ENCODE measurements at regions not wholly inside any gene's neighbourhood (a gene's known extent, or its start where the extent isn't known, plus 50 kb on each side); places are given as distances from the start of the nearest gene placed in this dataset.

DNA sequence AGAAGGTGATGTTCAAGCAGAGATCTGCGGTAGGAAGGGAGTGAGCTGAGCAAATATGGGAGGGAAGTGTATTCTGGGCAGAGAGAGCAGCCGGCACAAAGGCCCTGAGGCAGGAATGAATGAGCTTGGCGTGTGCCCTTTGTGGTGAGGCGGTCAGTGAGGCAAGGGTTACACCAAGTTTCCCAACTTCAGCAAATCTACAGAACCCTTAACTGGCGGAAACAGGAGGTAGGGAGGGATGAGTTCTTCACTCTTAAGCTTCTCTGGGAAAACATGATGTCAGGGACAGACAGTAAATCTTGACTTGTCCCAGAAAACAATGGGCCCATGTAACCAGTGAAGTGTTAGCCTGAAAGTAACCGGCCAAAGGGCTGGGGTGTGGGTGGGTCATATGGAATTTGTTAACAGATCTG is 97.1 kb upstream of the PTPN1 start:
- DNase-seq: no peak

DNA sequence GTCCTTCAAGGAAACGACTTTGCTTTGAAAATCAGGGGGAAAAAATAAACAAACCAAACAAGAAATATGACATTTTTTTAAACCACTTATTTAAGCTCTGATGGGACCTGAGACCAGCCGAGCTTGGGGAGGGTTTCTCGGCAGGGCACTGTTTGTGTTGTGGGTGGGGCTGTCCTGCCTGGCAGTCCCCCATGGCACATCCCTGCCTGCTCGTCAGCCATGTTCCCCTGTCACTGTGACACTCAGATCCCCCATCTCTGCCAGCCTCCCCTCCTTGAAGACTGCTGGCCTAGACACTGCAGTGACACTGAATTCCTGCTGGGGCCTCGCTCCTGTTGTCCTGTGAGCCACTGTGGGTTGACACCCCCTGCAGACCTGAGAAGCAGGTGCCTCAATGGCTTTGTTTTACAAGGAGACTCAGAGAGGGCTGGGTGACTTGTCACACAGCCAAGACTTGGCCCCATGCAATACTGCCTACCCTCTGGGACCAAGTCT is 95.1 kb upstream of the PTPN1 start:
- DNase-seq: no peak

DNA sequence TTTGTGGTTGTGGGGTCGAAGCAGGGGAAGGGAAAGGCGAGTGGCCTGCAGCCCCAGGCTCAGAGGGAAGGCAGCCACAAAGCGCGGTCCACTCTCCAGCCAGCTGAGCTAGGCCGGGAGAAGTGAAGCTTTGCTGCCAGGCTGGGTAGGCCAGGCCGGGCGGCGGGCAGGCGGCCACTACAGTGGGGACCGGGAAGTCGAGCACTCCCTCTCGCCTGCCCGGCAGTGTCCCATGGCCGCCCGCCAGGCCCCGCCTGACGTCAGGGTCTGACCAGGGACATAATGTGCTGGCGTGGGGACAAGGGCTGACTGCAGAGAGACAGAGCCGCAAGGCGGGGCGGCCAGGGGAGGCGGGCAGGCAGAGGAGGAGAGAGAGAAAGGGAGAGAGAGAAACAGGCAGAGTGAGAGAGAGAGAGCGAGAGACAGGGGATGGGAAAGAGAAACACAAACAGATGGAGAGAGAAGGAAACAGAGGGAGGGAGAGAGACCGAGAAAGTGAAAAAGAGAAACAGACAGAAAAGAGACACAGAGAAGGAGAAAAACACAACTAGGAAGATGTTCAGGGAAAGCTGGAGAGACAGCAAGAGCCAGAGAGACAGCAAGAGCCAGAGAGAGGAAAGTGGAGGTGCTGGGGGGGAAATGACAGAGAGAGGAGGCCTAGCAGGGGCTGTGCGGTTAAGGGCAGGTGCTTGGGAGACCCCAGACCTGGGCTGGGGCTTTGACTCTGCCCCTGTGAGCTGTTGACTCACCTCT is 94.5 kb upstream of the PTPN1 start:
- DNase-seq: no peak

DNA sequence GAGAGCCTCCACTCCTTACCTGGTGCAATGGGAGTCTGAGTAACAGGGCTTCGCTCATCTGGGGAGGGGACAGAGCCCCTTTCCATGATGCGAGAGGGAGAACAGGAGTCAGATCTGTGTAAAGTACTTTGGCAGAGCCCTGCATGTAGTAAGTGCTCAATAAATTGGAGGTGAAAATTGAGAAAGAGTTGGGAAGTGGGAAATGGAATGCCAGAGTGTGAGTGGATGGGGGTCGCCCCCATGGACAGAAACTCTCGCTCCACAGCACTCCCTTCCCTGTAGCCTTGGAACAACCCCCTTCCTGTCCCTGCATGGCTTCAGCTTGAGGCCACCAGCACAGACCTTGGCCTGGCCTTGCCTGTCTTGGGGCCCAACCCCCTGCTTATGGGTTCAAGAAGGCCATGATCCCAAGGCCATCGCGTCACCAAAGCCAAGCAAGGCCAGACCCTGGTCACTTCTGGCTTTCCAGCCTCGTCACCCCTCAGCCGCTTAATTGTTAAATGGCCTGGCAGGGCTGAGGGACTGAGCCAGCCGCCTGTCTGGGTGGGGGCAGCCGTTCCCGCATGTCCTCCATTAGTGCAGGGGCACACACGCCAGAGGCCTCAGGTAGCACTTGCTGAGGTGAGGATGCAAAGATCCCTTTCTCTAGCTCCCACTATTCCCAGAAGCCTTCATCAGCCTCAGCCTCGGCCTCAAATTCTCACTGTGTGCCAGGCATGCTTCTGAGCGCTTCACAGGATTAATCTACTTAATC is 93.7 kb upstream of the PTPN1 start:
- no peak for DNase-seq

DNA sequence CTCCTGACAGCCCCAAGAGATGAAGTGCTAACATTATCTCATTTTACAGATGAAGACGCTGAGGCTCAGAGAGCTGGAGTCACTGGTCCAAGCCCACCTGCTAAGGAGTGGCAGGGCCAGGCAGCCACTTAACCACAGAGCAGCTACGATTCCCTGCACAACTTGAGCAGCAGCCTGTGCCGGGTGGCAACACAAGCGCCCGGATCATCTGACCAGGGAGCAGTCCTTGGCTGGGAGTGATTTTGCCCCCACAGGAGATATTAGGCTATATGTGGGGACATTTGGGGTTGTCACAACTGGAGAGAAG is 93.2 kb upstream of the PTPN1 start:
- DNase-seq: no peak

DNA sequence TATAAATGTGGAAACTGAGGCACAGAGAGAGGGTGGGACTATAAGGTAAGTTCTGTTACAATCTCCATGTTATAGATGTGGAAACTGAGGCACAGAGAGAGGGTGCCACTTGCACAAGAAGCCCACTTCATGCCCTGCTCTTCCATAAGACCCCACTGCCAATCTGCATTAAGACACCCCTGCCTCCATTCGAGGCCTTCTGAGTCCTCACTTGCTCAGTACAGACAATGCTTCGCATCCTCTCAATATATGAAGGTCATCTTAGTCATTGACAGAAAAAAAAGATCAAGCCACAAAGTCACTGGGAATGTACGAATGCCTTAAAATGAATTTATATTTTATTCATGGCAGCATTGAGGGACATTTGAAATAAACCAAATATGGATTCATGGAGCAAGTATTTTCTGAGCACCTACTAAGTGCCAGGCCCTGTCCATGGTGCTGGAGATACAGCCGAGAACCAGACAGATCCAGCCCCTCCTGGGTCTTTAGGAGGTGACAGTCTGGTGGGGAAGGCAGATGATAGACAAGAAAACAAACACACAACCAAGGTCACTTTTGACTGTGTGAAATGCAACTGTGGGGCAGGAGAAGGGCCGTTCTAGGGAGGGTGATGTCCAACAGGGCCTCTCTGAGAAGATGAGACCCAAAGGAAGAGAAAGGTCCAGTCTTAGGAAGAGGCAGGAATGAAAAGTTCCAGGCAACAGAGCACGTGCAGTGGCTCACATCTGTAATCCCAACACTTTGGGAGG is 92.5 kb upstream of the PTPN1 start:
- no peak for DNase-seq

DNA sequence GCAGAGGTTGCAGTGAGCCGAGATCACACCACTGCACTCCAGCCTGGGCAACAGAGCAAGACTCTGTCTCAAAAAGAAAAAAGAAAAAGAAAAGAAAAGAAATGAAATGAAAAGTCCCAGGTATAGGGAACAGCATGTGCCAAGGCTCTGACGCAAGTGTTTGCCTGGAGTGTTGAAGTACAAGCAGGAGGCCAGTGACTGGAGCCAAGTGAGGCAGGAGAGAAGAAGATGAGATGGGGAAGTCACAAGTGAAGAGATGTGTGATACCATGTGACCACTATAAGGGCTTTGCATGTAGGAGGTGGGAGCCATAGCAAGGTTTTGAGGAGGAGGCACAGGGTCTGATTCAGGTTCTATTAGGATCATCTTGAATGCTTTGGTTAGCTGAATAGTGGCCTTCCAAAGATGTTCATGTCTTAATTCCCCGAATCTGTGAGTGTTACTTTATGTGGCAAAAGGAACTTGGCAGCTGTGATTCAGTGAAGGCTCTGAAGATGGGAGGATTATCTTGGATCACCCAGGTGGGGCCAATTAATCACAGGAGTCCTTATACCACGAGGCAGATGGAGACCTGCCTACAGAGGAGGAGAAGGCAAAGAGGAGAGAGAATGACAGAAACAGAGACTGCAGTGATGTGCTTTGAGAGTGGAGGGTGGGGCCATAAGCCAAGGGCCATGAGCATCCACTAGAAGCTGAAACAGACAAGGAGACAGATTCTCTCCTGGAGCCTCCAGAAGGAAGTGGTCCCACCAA is 91.1 kb upstream of the PTPN1 start:
- no peak for DNase-seq

DNA sequence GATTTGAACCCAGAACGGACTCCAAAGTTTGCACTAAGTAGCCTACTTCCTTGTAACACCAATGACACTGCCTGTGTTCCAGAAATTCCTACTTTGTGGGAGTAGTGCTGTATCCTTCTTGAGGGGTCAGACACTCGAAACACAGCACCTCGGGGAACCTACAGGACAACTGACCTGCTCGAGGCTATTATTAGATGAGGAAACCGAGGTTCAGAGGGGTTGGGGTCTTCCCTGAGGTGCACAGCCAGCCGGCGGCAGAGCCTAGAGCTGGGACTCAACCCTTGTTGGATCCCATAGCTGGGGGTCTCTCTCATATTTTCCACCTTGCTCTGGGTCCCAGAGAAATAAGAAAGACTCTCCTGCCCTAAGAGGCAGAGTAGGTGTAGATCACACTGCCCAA is 89.8 kb upstream of the PTPN1 start:
- no peak for DNase-seq

DNA sequence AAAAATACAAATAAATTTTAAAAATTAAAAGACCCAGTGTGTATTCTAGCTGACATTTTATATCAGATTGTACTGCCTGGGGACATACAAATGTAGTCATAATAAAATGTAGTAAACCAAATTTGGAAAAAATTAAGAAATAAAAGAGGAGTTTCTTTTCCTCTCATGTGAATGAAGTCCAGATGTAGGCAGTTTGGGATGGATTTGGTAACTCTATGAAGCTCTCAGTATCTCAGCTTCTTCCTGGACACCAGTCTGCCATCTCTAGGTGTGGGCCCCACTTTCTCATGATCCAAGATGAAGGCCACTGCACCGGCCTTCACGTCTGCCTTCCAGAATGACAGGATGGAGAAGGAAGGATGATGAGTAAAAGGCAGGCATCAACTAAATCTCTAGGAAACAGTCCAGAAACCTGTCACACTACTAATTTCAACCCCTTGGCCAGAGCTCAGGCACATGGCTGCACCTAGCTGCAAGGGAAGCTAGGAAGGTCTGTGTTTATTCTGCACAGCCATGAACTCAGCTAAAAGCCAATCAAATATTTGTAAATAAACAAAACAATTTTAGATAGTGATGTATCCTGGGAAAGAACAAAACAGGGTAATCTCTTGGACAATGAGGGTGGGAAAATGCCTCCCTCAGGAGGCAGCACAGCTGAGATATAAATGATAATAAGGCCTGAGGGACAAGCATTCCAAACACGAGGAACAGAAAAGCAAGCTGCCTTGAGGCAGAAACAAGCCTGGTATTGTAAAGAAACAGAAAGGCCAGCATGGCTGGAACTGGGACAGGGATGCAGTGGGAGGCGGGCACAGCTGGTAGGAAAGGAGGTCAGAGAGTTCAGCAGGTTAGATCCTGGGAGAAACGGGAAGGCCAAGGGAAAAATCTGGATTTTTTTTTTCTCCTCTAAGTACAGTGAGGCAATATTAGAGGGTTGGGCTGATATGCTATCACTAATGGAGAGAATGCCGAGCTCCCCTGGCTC is 88.5 kb upstream of the PTPN1 start:
- no peak for DNase-seq

DNA sequence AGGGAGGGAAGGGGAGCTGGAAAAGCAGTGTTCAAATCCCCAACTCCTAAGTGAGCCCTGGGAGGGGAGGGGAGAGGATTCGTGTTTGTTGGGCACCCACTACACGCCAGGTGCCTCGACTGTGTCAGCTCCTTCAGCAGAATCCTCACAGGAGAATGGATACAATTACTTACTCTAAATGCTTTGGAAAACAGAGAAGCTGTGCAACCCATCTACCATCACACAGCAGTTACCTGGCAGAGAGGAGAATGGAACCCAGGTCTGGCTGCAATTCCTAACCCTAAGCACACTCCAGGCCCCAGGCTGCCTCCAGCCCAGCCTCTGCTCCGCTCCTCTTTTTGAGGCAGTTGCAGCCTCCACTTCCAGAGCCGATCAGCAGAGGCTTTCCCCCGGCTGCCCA is 86.4 kb upstream of the PTPN1 start:
- DNase-seq: no peak

DNA sequence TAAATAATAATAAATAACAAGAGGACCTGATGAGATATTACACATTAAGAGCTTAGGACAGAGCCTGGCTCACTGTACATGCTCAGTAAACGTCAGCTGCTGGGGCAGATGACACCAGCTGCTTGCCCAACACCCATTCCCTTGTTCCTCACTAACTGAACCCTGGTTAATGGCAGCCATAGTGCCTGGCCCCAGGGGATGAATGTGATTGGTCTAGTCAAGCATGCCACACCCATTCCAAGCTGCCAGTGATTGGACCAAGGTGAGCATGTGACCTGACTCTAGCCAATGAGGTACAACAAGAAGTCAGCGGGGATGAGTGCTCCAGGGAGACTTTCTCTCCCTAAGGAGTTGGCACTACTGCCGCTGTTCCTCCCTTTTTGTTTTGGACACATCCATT is 85.1 kb upstream of the PTPN1 start:
- peak in 1 of 2 donors; percentile 31 for DNase-seq

DNA sequence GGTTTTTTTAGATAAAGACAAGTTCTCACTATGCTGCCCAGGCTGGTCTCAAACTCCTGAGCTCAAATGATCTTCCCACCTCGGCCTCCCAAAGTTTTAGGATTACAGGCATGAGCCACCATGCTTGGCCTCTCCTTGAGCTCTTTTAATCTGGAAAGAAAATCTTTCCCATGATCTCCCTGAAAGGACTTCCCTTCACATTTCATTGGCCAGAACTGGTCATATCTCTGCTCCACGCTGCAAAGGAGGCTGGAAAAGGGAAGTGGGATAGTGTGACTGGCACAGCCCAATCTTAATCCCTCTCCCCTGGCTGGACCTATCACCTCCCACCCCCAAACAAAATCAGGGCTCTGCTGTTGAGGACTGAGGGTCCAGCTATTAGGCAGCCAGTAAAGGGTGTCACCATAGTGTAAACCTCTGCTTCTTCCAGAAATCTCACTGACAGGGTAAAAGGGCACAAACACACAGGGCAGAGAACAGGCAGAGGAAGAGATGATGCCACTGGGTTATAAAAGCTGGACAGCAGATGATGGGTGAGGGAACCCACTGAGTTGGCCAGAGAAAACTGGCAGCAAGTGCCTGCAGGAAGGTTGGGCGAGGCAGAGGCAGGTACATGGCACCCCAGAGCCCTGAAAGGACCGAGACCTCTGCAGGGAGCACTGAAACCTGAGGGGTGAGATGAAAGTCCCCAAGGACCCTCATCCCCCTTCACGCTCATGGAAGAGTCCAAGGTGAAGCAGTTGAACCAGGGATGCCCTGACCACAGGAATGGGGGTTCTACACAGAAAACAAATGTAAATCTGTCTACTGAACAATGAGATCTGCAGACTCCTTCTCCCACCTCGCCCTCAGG is 83.1 kb upstream of the PTPN1 start:
- DNase-seq: peak in 1 of 2 donors; percentile 12

DNA sequence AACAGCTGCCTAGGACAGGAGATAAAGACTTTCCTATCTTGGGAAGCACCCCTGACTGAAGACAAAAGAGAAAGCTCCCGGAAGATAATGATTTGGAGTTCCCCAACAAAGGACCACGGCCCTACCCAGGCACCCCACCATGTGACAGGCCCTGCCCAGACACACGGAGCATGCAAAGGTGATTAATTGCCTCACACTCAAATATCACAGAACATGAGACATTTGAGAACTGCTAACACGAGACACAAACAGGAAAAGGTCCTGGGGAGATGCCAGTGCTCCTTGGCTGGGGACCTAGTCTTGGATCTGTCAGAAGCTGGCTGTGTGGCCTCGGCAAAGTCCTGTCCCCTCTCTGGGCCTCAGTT is 82.5 kb upstream of the PTPN1 start:
- no peak for DNase-seq

DNA sequence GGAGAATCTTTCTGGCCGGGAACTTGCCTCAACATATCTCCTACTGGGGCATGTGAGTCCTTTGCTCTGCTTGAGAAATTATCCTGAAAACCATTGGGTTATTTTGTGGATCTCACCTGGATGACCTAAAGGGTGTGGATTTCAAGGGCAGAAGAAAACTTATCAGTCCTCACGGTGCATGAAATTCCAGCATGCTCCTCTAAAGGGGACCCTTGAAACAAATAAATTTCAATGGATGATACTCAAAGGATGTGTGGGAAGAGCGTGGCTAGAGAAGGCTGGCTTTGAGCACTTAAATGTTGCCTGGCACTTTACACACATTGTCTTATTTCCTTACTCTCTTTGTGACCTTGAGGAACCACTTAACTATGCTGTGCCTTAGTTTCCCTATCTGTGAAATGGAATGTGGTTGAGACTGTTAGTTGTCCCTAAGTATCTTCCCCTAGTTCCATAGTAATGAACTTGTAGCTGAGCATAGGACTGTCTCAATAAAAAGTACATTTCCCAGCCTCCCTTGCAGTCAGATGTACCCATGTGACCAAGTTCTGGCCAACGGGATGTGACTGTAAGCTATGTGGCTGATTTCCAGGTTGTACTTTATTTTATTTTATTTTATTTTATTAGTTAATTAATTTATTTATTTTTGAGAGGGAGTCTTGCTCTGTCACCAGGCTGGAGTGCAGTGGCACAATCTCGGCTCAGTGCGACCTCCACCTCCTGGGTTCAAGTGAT is 81.9 kb upstream of the PTPN1 start:
- no peak for DNase-seq

DNA sequence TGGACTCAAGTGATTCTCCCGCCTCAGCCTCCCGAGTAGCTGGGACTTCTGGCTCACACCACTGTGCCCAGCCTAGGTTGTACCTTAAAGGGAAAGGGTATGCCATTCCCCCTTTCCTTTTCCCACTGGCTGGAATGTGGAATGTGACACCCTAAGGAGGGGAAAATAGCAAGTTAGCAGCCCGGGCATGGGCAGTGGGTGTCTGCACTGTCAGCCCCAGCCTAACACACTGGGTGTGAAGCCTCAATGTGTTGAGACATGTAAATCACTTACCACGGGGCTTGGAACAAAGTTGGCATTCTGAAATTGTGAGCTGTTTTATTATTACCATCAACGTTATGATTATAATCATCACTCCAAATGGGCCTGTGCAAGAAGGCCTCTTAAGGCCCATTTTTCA is 80.8 kb upstream of the PTPN1 start:
- no peak for DNase-seq

DNA sequence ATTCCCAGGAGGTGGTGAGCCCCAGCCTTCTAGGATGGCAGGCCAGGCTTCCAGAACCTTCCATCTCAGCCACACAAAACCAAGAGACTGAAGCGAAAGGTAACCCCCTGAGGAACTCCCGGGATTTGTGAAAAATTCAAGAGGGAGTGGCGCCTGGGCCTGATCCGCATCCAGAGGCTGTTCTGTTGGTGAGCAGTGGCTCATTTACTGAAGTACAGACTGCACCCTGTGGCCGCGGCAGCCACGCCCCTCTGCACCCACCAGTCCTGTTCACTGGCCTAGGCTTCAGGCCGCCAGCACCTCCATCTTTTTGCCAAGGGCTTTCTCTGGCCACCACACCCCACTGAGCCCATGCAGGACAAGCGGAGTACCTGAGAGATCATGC is 79.1 kb upstream of the PTPN1 start:
- DNase-seq: no peak

DNA sequence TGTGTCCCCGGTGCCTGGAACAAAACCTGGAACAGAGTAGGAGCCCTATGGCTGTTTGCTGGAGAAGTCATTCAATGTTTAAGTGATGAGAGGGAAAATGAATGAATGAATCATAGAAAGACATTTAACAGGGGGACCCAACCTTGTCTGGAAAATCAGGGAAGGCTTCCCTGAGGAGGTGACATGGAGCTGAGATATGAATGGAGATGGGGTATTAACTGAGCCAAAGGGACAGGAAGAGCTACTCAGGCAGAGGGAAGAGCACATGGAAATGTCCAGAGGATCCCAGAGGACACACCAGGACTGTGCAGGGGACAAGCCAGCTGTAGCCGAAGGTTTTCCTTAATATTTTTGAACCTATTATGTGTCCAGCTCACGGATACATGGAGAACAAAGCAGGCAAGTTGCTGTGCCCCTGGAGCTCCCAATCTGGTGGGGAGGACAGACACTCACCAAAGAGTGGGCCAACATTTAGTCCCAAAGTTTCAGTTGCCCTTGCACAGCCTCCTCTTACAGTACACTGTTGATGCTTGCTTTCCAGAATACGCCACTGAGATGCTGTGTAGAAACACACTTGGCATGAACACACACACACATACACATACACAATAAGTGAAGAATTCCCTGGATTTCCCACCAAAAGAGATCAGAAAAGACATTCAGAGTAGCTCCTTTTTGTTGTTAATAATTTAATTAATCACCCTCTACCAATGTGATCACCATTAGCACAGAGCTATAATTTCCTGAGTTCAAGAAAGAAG is 77.0 kb upstream of the PTPN1 start:
- no peak for DNase-seq

DNA sequence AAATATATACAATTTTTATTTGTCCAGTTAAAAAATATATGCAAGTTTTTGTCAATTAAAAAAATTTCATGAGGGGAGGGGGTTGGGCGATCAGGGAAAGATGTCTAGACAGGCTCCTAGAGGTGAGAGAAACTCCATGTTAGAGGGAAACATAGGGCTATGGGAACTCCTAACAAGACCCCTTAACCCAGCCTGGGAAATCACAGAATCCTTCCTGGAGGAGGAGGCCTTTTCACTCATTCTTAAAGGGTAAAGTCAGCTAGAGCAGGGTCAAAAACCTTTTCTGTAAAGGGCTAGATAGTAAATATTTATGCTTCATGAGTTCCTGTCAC is 75.9 kb upstream of the PTPN1 start:
- no peak for DNase-seq

DNA sequence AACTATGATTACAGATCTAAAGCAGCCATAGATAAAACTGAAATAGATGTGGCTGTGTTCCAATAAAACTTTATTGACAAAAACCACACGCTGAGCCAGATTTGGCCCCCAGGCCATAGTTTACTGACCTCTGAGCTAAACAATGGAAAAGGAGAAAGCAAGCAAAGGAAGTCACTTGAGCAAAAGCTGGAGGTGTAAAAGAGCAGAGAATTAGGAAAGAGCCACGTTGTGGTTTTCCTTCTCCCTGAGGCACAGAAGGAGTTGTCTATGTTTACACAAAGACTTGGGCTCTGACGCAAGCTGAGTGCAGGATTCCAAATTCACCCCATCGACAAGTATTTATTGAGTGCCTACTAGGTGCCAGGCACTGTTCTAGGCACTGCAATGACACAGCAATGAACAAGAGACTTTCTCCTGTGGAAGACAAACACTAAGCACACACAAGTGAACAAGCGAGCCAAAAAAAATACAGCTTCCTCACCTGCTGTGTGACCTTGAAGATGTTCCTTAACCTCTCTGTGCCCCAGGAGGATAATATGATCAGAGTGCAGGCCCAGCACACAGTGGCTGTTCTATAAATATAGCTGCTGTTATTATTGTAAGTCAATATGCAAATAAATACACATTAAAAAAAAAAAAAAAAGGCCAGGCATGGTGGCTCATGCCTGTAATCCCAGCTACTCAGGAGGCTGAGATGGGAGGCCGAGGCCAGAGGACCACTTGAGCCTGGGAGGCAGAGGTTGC is 75.4 kb upstream of the PTPN1 start:
- DNase-seq: no peak

All from CD4-positive, alpha-beta T cell treated with Interleukin-4 for 1 hour (primary cell).